ENCODE measurements at regions not wholly inside any gene's neighbourhood (a gene's known extent, or its start where the extent isn't known, plus 50 kb on each side); places are given as distances from the start of the nearest gene placed in this dataset.
A peak's percentile ranks its signal among the peaks of the same experiment; 100 is the strongest.

DNA sequence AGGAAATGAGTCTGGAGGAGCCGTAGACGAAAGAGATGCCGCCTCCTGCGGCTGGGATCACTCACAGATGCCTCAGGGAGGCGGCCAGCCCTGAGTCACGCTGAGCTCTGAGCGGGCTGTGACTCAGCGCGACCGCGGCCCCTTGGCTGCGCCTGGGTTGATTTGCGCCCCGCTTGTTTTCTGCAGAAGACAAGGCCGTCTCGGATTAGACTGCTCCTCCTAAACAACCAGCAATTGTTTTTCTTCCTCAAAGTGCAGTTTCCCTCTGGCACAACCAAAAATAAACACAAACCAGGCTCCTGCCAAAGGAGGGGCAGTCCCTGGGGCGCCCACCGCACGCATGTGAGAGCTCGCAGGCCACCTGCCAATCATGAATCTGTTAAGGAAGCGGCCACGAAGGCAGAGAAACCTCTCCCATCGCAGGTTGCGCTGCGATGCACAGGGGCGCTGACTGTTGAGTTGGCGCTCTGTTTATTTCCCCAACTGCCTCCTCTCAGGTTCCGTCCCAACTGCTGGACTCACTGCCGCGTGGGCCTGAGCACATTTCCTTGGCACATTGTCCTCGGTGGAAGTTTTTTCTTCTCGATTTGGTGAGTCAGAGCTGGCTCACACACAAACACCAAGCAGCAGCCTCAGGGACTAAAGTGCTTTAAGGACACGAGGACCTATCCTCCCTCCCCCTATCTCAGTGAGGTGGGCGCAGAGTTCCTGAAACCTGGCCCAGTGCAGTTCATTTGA lies 85.2 kb upstream of the NDUFV2 start (continued):
- no peak for TF ChIP-seq ZNF445 (CRISPR knock-in tag; IDR thresholded peaks at IDR 0.05; ENCODE audit: low read depth)
- TF ChIP-seq, protein P1, sequence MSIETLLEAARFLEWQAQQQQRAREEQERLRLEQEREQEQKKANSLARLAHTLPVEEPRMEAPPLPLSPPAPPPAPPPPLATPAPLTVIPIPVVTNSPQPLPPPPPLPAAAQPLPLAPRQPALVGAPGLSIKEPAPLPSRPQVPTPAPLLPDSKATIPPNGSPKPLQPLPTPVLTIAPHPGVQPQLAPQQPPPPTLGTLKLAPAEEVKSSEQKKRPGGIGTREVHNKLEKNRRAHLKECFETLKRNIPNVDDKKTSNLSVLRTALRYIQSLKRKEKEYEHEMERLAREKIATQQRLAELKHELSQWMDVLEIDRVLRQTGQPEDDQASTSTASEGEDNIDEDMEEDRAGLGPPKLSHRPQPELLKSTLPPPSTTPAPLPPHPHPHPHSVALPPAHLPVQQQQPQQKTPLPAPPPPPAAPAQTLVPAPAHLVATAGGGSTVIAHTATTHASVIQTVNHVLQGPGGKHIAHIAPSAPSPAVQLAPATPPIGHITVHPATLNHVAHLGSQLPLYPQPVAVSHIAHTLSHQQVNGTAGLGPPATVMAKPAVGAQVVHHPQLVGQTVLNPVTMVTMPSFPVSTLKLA (conservative IDR thresholded peaks at IDR 0.05), result no peak
- no peak for TF ChIP-seq CSDE1 (IDR thresholded peaks at IDR 0.05)
- peak; percentile 68 for TF ChIP-seq MYC (IDR thresholded peaks at IDR 0.05; ENCODE audit: low read depth, low read length)
- peak; percentile 62; the same call in 1 of the 2 replicates for TF ChIP-seq MYC (CRISPR knock-in tag; IDR thresholded peaks at IDR 0.05; ENCODE audit: borderline replicate concordance, low read depth)
- TF ChIP-seq TARDBP (IDR thresholded peaks at IDR 0.05), result peak; percentile 9; the same call in 1 of the 2 replicates
- TF ChIP-seq RBM39 (optimal IDR thresholded peaks at IDR 0.05; ENCODE audit: low read depth, low read length), result no peak
- peak; percentile 98 for TF ChIP-seq HMGN3 (IDR thresholded peaks at IDR 0.05; ENCODE audit: borderline replicate concordance, extremely low read depth, insufficient read length, low read depth, low read length)
- peak; percentile 64; the same call in 1 of the 2 replicates for TF ChIP-seq PTRF (tag; IDR thresholded peaks at IDR 0.05)
- TF ChIP-seq, protein P2, sequence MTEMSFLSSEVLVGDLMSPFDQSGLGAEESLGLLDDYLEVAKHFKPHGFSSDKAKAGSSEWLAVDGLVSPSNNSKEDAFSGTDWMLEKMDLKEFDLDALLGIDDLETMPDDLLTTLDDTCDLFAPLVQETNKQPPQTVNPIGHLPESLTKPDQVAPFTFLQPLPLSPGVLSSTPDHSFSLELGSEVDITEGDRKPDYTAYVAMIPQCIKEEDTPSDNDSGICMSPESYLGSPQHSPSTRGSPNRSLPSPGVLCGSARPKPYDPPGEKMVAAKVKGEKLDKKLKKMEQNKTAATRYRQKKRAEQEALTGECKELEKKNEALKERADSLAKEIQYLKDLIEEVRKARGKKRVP (CRISPR knock-in tag; IDR thresholded peaks at IDR 0.05), result peak; percentile 48; the same call in 1 of the 2 replicates
- TF ChIP-seq HEY1 (CRISPR knock-in tag; IDR thresholded peaks at IDR 0.05; ENCODE audit: borderline replicate concordance), result 0 out of 2 replicates have a peak, but pooled peaks have one; percentile 15
- TF ChIP-seq NCOR1 (IDR thresholded peaks at IDR 0.05), result no peak
- TF ChIP-seq TSC22D4 (tag; IDR thresholded peaks at IDR 0.05), result no peak
- TF ChIP-seq PURB (CRISPR knock-in tag; IDR thresholded peaks at IDR 0.05; ENCODE audit: low read depth), result no peak
- TF ChIP-seq, protein P3, sequence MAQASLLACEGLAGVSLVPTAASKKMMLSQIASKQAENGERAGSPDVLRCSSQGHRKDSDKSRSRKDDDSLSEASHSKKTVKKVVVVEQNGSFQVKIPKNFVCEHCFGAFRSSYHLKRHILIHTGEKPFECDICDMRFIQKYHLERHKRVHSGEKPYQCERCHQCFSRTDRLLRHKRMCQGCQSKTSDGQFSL (CRISPR knock-in tag; IDR thresholded peaks at IDR 0.05), result no peak; the same call in 1 of the 2 replicates
- TF ChIP-seq, protein P3 (tag; IDR thresholded peaks at IDR 0.05), result peak in 1 of 2 experiments; percentile 32; a peak in 2 of 4 replicates
- 0 out of 2 replicates have a peak, but pooled peaks have one; percentile 54 for TF ChIP-seq LARP7 (IDR thresholded peaks at IDR 0.05)
- peak; percentile 98 for TF ChIP-seq BACH1 (tag; IDR thresholded peaks at IDR 0.05)
- no peak for TF ChIP-seq KLF16 (IDR thresholded peaks at IDR 0.05)
- TF ChIP-seq NFYB (IDR thresholded peaks at IDR 0.05; ENCODE audit: extremely low read depth, insufficient read length), result no peak
- TF ChIP-seq ZNF764 (CRISPR knock-in tag; IDR thresholded peaks at IDR 0.05; ENCODE audit: low read depth), result no peak
- TF ChIP-seq MECOM (CRISPR knock-in tag; IDR thresholded peaks at IDR 0.05), result peak; percentile 94
- TF ChIP-seq POLR3G (IDR thresholded peaks at IDR 0.05; ENCODE audit: extremely low read depth, insufficient read length, insufficient replicate concordance), result no peak
- peak; percentile 65 for TF ChIP-seq MTA1 (IDR thresholded peaks at IDR 0.05; ENCODE audit: borderline replicate concordance)
- peak; percentile 48 for TF ChIP-seq FIP1L1 (IDR thresholded peaks at IDR 0.05; ENCODE audit: low read depth, low read length, poor library complexity, severe bottlenecking)
- no peak for TF ChIP-seq TCF7 (IDR thresholded peaks at IDR 0.05; ENCODE audit: borderline replicate concordance)
- peak in 1 of 2 experiments; percentile 87; a peak in 2 of 4 replicates for TF ChIP-seq RCOR1 (IDR thresholded peaks at IDR 0.05; ENCODE audit: borderline replicate concordance in 1 of 2, low read depth in 2 of 2, low read length in 2 of 2)

Measured in K562 (cell line).